ENCODE measurements at regions not wholly inside any gene's neighbourhood (a gene's known extent, or its start where the extent isn't known, plus 50 kb on each side); places are given as distances from the start of the nearest gene placed in this dataset.

GRCh38 chr1:29583727-29584126, 347.4 kb downstream of the PTPRU start:
- Histone ChIP-seq H3K9me2 (replicated peaks; ENCODE audit: low read depth, low read length) (no peaks in the 10 kb centered on the region), H3K9me3 (ENCODE audit: insufficient read depth, low read depth, low read length) (no peaks in the 10 kb centered on the region; the same call in 1 of the 2 replicates), H3K9ac (ENCODE audit: low read depth, low read length, poor library complexity, severe bottlenecking) (no peak overlapping the region), H3K36me3 (ENCODE audit: insufficient read depth, low read length) (no peaks in the 10 kb centered on the region), H2AFZ (ENCODE audit: low read length) (no peak overlapping the region), H3K79me2 (ENCODE audit: insufficient read depth, low read length) (no peaks in the 10 kb centered on the region), H3F3A (ENCODE audit: low read depth) (no peaks in the 10 kb centered on the region), H4K20me1 (ENCODE audit: insufficient read depth, low read length, poor library complexity, severe bottlenecking) (no peaks in the 10 kb centered on the region), H3K4me2 (ENCODE audit: low read depth, low read length, poor library complexity, severe bottlenecking) (no peak overlapping the region), H3K4me3 (ENCODE audit: low read length, poor library complexity, severe bottlenecking) (no peak overlapping the region), H3K27me3 (ENCODE audit: insufficient read depth, low read length, poor library complexity, severe bottlenecking) (no peaks in the 10 kb centered on the region), H3K4me1 (ENCODE audit: insufficient read depth, low read length, poor library complexity, severe bottlenecking) (no peaks in the 10 kb centered on the region)
- TF ChIP-seq, protein P1, sequence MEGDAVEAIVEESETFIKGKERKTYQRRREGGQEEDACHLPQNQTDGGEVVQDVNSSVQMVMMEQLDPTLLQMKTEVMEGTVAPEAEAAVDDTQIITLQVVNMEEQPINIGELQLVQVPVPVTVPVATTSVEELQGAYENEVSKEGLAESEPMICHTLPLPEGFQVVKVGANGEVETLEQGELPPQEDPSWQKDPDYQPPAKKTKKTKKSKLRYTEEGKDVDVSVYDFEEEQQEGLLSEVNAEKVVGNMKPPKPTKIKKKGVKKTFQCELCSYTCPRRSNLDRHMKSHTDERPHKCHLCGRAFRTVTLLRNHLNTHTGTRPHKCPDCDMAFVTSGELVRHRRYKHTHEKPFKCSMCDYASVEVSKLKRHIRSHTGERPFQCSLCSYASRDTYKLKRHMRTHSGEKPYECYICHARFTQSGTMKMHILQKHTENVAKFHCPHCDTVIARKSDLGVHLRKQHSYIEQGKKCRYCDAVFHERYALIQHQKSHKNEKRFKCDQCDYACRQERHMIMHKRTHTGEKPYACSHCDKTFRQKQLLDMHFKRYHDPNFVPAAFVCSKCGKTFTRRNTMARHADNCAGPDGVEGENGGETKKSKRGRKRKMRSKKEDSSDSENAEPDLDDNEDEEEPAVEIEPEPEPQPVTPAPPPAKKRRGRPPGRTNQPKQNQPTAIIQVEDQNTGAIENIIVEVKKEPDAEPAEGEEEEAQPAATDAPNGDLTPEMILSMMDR (conservative IDR thresholded peaks at IDR 0.05; ENCODE audit: low read length), result no peak

DNA sequence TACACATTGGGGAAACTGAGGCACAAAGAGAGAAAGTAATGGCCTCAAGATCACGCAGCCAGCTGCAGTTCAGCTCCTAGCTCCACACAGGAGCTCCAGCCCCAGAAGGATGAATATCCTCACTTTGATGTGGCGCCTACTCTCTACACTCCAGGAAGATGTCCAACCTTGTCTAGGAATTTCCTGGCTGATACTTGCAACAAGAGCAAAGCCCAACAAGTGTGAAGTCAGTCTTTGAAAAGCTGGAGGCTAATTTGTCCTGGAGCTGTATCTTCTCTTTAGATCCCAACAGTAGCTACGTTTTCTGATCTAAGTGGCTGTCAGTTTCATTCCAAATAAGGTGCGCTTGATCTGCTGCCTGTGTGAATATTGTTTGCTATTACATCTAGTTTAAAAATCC, 344.9 kb downstream of the PTPRU start:
- TF ChIP-seq EZH2phosphoT487 (IDR thresholded peaks at IDR 0.05; ENCODE audit: borderline replicate concordance), result no peak
- TF ChIP-seq, protein P1 (conservative IDR thresholded peaks at IDR 0.05; ENCODE audit: low read length), result no peak
- Histone ChIP-seq H2AFZ (ENCODE audit: low read length) (no peak overlapping the region), H3K27me3 (ENCODE audit: insufficient read depth, low read length, poor library complexity, severe bottlenecking) (no peaks in the 10 kb centered on the region), H3K4me2 (ENCODE audit: low read depth, low read length, poor library complexity, severe bottlenecking) (no peak overlapping the region), H3K9ac (ENCODE audit: low read depth, low read length, poor library complexity, severe bottlenecking) (no peak overlapping the region), H3K4me3 (ENCODE audit: low read length, poor library complexity, severe bottlenecking) (no peak overlapping the region), H3K9me2 (replicated peaks; ENCODE audit: low read depth, low read length) (no peaks in the 10 kb centered on the region), H3F3A (ENCODE audit: low read depth) (no peaks in the 10 kb centered on the region), H3K36me3 (ENCODE audit: insufficient read depth, low read length) (no peaks in the 10 kb centered on the region), H3K79me2 (ENCODE audit: insufficient read depth, low read length) (no peaks in the 10 kb centered on the region), H3K4me1 (ENCODE audit: insufficient read depth, low read length, poor library complexity, severe bottlenecking) (no peaks in the 10 kb centered on the region), H4K20me1 (ENCODE audit: insufficient read depth, low read length, poor library complexity, severe bottlenecking) (no peaks in the 10 kb centered on the region), H3K9me3 (ENCODE audit: insufficient read depth, low read depth, low read length) (no peaks in the 10 kb centered on the region)

- TF ChIP-seq, protein P1 (conservative IDR thresholded peaks at IDR 0.05; ENCODE audit: low read length), result no peak
- no peak for TF ChIP-seq EZH2phosphoT487 (IDR thresholded peaks at IDR 0.05; ENCODE audit: borderline replicate concordance)
- no peaks in the 10 kb centered on the region for H3F3A ChIP-seq (ENCODE audit: low read depth)
- H3K9ac ChIP-seq (ENCODE audit: low read depth, low read length, poor library complexity, severe bottlenecking), result no peak overlapping the region
- H3K9me3 ChIP-seq (ENCODE audit: insufficient read depth, low read depth, low read length), result no peaks in the 10 kb centered on the region
- H3K4me2 ChIP-seq (ENCODE audit: low read depth, low read length, poor library complexity, severe bottlenecking), result no peak overlapping the region
- no peaks in the 10 kb centered on the region for H3K79me2 ChIP-seq (ENCODE audit: insufficient read depth, low read length)
- H4K20me1 ChIP-seq (ENCODE audit: insufficient read depth, low read length, poor library complexity, severe bottlenecking), result no peaks in the 10 kb centered on the region
- H3K4me1 ChIP-seq (ENCODE audit: insufficient read depth, low read length, poor library complexity, severe bottlenecking), result no peaks in the 10 kb centered on the region
- H3K27me3 ChIP-seq (ENCODE audit: insufficient read depth, low read length, poor library complexity, severe bottlenecking), result no peaks in the 10 kb centered on the region
- no peaks in the 10 kb centered on the region for H3K36me3 ChIP-seq (ENCODE audit: insufficient read depth, low read length)
- no peak overlapping the region for H3K4me3 ChIP-seq (ENCODE audit: low read length, poor library complexity, severe bottlenecking)
- H3K9me2 ChIP-seq (replicated peaks; ENCODE audit: low read depth, low read length), result no peaks in the 10 kb centered on the region
- no peak overlapping the region for H2AFZ ChIP-seq (ENCODE audit: low read length)
These were observed 343.6 kb downstream of the PTPRU start for GRCh38 chr1:29579821-29580425.
